Neural crest cell (in vitro differentiated cells): ENCODE measurements at regions not wholly inside any gene's neighbourhood (a gene's known extent, or its start where the extent isn't known, plus 50 kb on each side); places are given as distances from the start of the nearest gene placed in this dataset.

Experiments
- DNase-seq: peaks from one replicate; pipeline ENCODE4 v3.0.0; 2021; ENCODE audit warnings: low read depth, mixed read lengths, low spot score
- H3K27ac Mint-ChIP-seq: one replicate; pipeline ENCODE4 v1.8.0; 2021; ENCODE audit warnings: mild to moderate bottlenecking, mixed read lengths; ENCODE audit not compliant: unreplicated experiment
- H3K27me3 Mint-ChIP-seq: 2 replicates; pipeline ENCODE4 v1.8.0; 2021; ENCODE audit warnings: low read depth, mild to moderate bottlenecking, mixed read lengths
- H3K36me3 Mint-ChIP-seq: 2 replicates; pipeline ENCODE4 v1.8.0; 2021; ENCODE audit warnings: low read depth, mild to moderate bottlenecking, mixed read lengths
- H3K4me1 Mint-ChIP-seq: 2 replicates; pipeline ENCODE4 v1.8.0; 2021; ENCODE audit warnings: mixed read lengths
- H3K4me3 Mint-ChIP-seq: one replicate; pipeline ENCODE4 v1.8.0; 2021; ENCODE audit warnings: mild to moderate bottlenecking, mixed read lengths
- H3K9me3 Mint-ChIP-seq: 2 replicates; pipeline ENCODE4 v1.8.0; 2021; ENCODE audit warnings: mixed read lengths
- TF ChIP-seq, protein P1 (sequence below): fragments of 200-600 bp; sonication (generic); conservative IDR thresholded peaks from 2 replicates; pipeline ENCODE4 v1.5.0; 2021; ENCODE audit warnings: antibody characterized with exemption, mild to moderate bottlenecking

DNA sequence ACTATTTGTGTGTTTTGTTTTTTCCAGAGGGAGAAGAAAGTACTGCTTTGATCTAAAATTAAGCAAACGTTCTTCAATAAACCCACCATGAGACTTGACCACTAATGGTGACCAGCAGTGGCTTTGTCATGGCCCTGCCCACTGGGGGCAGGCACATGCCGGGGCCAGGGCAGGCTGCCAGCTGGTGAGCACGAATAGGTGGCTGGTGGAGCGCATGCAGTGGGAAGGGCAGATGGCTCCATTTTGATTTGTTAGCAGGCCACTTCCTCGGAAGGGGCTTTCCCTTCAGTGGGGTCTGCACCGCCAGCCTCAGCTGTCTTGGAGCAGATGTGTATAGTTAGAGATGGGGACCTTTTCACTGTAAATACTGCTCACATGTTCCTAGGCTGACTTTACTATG, 277.1 kb downstream of the SOX11 start:
- Mint-ChIP-seq H3K27ac (no peak overlapping the region), H3K4me3 (no peak overlapping the region), H3K27me3 (no peaks in the 10 kb centered on the region), H3K4me1 (peaks cover 10% of the 10 kb centered on the region), H3K9me3 (peaks cover 4% of the 10 kb centered on the region), H3K36me3 (peaks cover 5% of the 10 kb centered on the region)
- TF ChIP-seq, protein P1, sequence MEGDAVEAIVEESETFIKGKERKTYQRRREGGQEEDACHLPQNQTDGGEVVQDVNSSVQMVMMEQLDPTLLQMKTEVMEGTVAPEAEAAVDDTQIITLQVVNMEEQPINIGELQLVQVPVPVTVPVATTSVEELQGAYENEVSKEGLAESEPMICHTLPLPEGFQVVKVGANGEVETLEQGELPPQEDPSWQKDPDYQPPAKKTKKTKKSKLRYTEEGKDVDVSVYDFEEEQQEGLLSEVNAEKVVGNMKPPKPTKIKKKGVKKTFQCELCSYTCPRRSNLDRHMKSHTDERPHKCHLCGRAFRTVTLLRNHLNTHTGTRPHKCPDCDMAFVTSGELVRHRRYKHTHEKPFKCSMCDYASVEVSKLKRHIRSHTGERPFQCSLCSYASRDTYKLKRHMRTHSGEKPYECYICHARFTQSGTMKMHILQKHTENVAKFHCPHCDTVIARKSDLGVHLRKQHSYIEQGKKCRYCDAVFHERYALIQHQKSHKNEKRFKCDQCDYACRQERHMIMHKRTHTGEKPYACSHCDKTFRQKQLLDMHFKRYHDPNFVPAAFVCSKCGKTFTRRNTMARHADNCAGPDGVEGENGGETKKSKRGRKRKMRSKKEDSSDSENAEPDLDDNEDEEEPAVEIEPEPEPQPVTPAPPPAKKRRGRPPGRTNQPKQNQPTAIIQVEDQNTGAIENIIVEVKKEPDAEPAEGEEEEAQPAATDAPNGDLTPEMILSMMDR: no peak
- DNase-seq: no peak

DNA sequence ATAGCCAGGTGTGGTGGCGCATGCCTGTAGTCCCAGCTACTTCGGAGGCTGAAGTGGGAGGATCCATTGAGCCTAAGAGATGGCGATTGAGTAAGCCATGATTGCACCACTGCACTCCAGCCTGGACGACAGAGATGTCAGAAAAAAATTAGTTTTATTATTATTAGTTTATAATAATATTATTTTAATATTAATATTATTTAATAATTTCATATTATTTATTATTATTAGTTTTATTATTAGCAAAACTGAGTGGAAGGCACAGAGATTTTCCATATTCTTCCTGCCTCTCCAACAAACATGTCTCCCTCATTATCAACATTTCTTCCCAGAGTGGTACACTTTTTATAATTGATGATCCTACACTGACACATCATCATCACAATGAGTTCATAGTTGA, 278.2 kb downstream of the SOX11 start:
- Mint-ChIP-seq H3K9me3 (peaks cover 4% of the 10 kb centered on the region), H3K27ac (no peak overlapping the region), H3K36me3 (peaks cover 4% of the 10 kb centered on the region), H3K4me3 (no peak overlapping the region), H3K4me1 (peaks cover 21% of the 10 kb centered on the region), H3K27me3 (no peaks in the 10 kb centered on the region)
- TF ChIP-seq, protein P1: no peak
- DNase-seq: no peak

DNA sequence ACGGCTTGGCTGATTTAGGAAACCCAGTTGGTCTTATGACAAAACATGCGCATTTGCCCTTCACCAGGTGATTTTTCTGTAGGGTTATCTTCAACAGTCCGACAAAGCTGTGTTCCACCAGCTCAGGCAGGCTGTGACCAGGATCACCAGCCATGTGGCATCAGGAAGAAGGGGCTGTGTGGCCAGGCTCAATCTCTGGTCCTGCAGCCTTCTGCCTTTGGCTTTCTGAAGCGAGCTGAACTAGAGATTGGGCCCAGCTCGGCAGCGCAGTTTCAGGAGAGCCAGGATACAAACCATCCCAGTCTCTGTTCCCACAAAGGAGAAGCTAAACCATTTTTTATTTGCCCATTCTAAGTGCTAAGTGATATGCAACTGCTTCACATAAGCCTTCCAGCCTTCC, 282.3 kb downstream of the SOX11 start:
- Mint-ChIP-seq H3K36me3 (peaks cover 7% of the 10 kb centered on the region), H3K9me3 (peaks cover 4% of the 10 kb centered on the region)

DNA sequence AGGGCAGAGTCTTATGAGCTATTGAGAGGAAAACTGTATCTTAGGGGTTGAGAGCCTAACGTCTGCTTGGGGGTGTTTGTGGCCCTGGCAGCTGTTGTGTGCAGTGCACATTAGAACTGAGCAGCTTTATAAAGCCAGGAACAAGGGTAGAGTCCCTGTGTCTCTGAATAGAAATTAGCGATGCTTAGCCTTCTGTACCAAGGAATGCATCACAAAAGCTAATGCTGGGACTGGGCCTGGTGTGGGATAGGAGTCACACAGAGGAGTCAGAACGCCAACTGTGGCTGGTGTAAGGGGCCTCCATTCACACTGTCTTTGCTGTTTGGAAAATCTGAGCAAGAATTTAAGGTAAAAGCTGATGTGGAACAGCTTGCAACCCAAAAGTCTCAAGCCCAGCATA, 283.2 kb downstream of the SOX11 start:
- H3K27ac Mint-ChIP-seq: peak overlapping the region; percentile 92
- peaks cover 7% of the 10 kb centered on the region for H3K36me3 Mint-ChIP-seq
- H3K4me1 Mint-ChIP-seq: peaks cover 58% of the 10 kb centered on the region
- TF ChIP-seq, protein P1: no peak
- H3K27me3 Mint-ChIP-seq: no peaks in the 10 kb centered on the region
- H3K9me3 Mint-ChIP-seq: peaks cover 4% of the 10 kb centered on the region
- DNase-seq: no peak
- H3K4me3 Mint-ChIP-seq: peak overlapping the region; percentile 8

More for the DNA sequence above, 282.3 kb downstream of the SOX11 start:
- no peaks in the 10 kb centered on the region for H3K27me3 Mint-ChIP-seq
- DNase-seq: no peak
- H3K4me3 Mint-ChIP-seq: no peak overlapping the region
- H3K4me1 Mint-ChIP-seq: peaks cover 49% of the 10 kb centered on the region
- peak overlapping the region; percentile 85 for H3K27ac Mint-ChIP-seq
- TF ChIP-seq, protein P1: no peak

DNA sequence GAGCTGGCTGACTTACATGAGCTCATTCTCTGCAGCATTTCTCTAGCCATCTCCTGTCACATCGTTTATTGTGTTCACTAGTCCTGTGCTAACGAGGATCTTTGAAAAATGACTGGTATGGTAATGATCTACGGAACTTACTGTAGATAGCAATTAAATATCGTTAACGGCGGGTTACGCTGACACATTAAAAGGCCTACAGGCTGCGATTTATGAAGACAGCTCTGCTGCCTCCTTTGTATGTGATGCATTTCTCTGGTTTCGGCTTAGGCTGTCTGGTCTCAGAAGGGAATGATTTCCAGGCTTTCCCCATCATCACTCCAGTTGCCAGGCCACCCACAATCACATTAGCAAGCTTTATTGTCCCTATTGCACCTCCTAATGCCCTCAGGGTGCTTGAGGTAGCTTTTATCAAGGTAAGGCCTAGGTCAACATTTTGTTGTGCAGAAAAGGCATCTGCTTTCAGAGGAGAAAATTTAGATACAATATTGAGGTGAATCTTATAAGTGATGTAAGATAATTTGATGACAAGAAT, 284.4 kb downstream of the SOX11 start:
- TF ChIP-seq, protein P1: no peak
- Mint-ChIP-seq H3K36me3 (peaks cover 2% of the 10 kb centered on the region), H3K27me3 (no peaks in the 10 kb centered on the region), H3K9me3 (no peaks in the 10 kb centered on the region), H3K4me1 (peaks cover 63% of the 10 kb centered on the region), H3K4me3 (no peak overlapping the region), H3K27ac (no peak overlapping the region)
- DNase-seq: no peak
